ENCODE measurements at regions not wholly inside any gene's neighbourhood (a gene's known extent, or its start where the extent isn't known, plus 50 kb on each side); places are given as distances from the start of the nearest gene placed in this dataset.

DNA sequence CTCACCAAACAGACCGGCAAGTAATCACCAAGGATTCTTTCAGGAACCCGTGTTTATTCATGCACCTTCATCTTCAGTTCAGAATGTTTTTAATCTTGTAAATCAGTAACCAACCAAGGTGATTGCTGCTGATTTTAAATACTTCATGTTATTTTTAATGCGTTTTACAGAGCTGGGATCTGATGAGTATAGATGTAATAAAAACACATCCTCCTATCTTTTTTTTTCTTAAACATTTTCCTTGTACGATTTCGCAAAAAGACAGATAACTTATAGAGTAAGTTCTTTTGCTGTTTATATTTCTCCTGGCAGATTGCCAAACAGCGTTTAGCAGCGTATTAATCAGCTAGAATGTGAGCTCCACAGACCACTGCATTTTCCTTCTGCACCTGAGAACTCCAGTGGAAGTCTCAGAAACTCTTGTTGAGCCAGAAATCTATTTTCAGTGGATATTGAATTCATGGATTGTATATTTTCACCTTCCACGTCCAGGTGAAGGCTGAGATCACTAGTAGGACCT is 397.8 kb upstream of the NRP1 start:
- intact Hi-C loops (cut with DNase I; ENCODE audit: low total_unique reads): no loop called here
- H3K4me3 ChIP-seq (ENCODE audit: low read depth, poor library complexity, severe bottlenecking): no peak overlapping the region
- no peak for DNase-seq (ENCODE audit: low spot score in 2 of 2)
- no peak for TF ChIP-seq POLR2A (IDR thresholded peaks at IDR 0.05)
- TF ChIP-seq, protein P1, sequence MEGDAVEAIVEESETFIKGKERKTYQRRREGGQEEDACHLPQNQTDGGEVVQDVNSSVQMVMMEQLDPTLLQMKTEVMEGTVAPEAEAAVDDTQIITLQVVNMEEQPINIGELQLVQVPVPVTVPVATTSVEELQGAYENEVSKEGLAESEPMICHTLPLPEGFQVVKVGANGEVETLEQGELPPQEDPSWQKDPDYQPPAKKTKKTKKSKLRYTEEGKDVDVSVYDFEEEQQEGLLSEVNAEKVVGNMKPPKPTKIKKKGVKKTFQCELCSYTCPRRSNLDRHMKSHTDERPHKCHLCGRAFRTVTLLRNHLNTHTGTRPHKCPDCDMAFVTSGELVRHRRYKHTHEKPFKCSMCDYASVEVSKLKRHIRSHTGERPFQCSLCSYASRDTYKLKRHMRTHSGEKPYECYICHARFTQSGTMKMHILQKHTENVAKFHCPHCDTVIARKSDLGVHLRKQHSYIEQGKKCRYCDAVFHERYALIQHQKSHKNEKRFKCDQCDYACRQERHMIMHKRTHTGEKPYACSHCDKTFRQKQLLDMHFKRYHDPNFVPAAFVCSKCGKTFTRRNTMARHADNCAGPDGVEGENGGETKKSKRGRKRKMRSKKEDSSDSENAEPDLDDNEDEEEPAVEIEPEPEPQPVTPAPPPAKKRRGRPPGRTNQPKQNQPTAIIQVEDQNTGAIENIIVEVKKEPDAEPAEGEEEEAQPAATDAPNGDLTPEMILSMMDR (IDR thresholded peaks at IDR 0.05): no peak
- 50 to 53% methylated on average over 8 of the region's 8 CpGs for WGBS, 2 donors

DNA sequence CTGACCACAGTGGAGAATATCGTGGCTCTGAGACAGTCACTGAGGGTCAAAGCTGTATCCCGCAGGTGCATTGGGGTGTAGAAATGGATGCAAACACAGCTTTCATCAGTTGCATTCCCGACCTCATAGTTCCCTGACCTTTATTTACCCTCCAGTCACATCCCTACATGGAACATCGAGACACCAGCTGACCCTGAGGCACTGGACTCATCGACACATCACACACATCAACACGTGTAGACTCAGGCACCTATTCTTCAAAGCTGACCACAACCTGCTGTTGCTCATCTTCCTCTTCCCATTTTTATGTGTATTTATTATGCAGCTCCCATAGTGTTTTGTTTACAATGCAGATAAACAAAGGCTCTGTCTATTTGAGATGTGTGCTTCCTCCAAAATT is 396.9 kb upstream of the NRP1 start:
- intact Hi-C loops (cut with DNase I; ENCODE audit: low total_unique reads): no loop called here

DNA sequence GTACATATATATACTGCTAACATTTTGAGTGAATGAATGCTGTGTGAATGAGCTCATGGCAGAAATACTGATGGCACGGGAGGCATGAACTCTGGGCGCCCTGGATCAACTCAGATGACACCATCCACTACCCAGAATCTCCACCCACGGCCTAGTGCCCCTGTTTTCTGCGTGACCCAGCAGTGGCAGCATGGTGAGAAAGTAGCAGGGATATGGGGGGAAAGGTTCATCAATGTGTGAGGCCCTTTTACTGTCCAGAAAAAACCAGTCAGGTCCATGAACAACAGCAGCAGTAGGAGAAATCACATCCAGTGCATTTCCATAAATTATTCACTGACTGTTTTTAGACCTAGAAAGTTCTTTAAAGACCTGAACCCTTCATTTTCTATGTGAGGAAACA is 391.0 kb upstream of the NRP1 start:
- no peak for DNase-seq (ENCODE audit: low spot score in 2 of 2)
- intact Hi-C loops (cut with DNase I; ENCODE audit: low total_unique reads): no loop called here
- 83 to 85% methylated on average over 4 of the region's 4 CpGs for WGBS, 2 donors
- no peak overlapping the region for H3K4me3 ChIP-seq (ENCODE audit: low read depth, poor library complexity, severe bottlenecking)
- TF ChIP-seq, protein P1 (IDR thresholded peaks at IDR 0.05): no peak
- no peak for TF ChIP-seq POLR2A (IDR thresholded peaks at IDR 0.05)

More for the DNA sequence above, 396.9 kb upstream of the NRP1 start:
- DNase-seq (ENCODE audit: low spot score in 2 of 2): no peak
- 78 to 83% methylated on average over 6 of the region's 6 CpGs for WGBS, 2 donors
- TF ChIP-seq, protein P1 (IDR thresholded peaks at IDR 0.05): no peak
- no peak for TF ChIP-seq POLR2A (IDR thresholded peaks at IDR 0.05)
- no peak overlapping the region for H3K4me3 ChIP-seq (ENCODE audit: low read depth, poor library complexity, severe bottlenecking)

DNA sequence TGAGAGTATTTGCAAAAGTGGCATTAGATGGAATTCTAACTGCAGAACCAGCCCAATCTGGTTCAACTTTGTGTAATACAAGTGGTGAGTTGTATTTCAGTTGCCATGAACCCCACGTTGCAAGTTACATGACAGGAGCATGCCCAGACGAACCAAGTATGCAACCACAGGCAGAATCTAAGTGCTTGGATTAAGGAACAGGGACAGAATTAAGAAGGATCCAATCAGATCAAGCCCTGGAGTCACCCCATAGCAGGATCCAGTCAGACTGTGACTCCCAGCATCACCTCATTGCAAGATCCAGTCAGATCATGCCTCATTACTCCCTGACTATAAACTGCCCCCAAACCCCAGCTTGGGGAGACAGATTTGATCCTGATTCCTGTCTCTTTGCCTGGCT is 388.7 kb upstream of the NRP1 start:
- H3K4me3 ChIP-seq (ENCODE audit: low read depth, poor library complexity, severe bottlenecking): no peak overlapping the region
- intact Hi-C loops (cut with DNase I; ENCODE audit: low total_unique reads): no loop called here
- TF ChIP-seq, protein P1 (IDR thresholded peaks at IDR 0.05): no peak
- no peak for TF ChIP-seq POLR2A (IDR thresholded peaks at IDR 0.05)
- WGBS, 2 donors: 66 to 68% methylated on average over 2 of the region's 2 CpGs
- DNase-seq (ENCODE audit: low spot score in 2 of 2): no peak

DNA sequence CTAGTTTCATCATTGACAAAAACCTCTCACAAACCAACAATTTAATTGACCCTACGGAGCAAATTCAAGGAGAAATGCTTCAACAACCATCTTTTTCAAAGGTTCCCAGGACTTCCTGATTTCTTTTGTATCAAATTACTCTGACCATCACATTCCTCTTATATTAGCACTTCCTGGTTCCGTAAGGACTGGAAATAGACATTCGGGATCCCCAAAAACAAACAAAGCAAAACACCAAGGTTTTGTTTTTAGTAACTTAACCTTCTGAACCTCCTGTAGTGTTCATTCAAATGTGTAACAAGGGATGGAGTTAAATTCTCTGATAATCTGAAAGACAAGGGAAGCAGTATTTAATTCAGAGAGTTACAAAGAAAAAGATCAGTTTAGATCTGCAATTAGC is 387.6 kb upstream of the NRP1 start:
- no peak for DNase-seq (ENCODE audit: low spot score in 2 of 2)
- intact Hi-C loops (cut with DNase I; ENCODE audit: low total_unique reads): no loop called here
- no peak overlapping the region for H3K4me3 ChIP-seq (ENCODE audit: low read depth, poor library complexity, severe bottlenecking)
- 72 to 79% methylated on average over 3 of the region's 3 CpGs for WGBS, 2 donors
- TF ChIP-seq POLR2A (IDR thresholded peaks at IDR 0.05): no peak
- TF ChIP-seq, protein P1 (IDR thresholded peaks at IDR 0.05): no peak

DNA sequence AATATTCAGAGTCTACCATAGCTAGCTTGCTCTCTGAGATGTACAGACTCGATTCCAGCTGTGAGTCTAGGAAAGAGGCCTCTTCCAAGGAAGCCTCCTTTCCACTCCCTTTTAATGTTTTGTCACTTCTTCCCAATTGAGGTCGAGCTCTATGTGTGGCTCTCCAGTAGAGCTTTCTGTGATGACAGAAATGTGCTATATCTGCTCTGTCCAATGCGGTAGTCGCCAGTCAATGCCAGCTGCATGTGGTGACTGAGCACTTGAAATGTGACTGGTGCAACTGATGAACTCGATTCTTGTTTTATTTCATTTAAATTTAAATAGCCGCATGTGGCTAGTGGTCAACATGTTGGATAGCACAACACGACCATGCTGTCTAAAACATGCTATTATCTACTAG is 387.0 kb upstream of the NRP1 start:
- 91% methylated on average over 7 of the region's 7 CpGs for WGBS, 2 donors
- DNase-seq (ENCODE audit: low spot score in 2 of 2): no peak
- intact Hi-C loops (cut with DNase I; ENCODE audit: low total_unique reads): no loop called here
- TF ChIP-seq, protein P1 (IDR thresholded peaks at IDR 0.05): no peak
- no peak for TF ChIP-seq POLR2A (IDR thresholded peaks at IDR 0.05)
- H3K4me3 ChIP-seq (ENCODE audit: low read depth, poor library complexity, severe bottlenecking): no peak overlapping the region
